Right atrium auricular region (tissue), 2 donors: ENCODE measurements at regions not wholly inside any gene's neighbourhood (a gene's known extent, or its start where the extent isn't known, plus 50 kb on each side); places are given as distances from the start of the nearest gene placed in this dataset.

Source experiments
- DNase-seq: peaks from one replicate; pipeline ENCODE4 v3.0.0-alpha.2; 2019; ENCODE audit warnings: low spot score
- H3K27ac ChIP-seq, 2 donors: fragments of 200-600 bp; sonication (generic); 1 replicate in 1 of 2; 2 replicates in 1 of 2; pipeline ENCODE4 v1.5.1; 2016 to 2019
- H3K27me3 ChIP-seq, 2 donors: fragments of 200-600 bp; sonication (generic); one replicate each; pipeline versions ENCODE4 v1.5.1 to v1.6.0; 2017 to 2019
- H3K36me3 ChIP-seq: fragments of 200-600 bp; sonication (generic); one replicate; pipeline ENCODE4 v1.5.1; 2016
- H3K4me1 ChIP-seq, 2 donors: fragments of 200-600 bp; sonication (generic); one replicate each; pipeline versions ENCODE4 v1.5.1 to v1.6.0; 2017 to 2019
- H3K4me3 ChIP-seq, 2 donors: fragments of 200-600 bp; sonication (generic); 1 replicate in 1 of 2; 2 replicates in 1 of 2; pipeline ENCODE4 v1.5.1; 2017 to 2019; ENCODE audit warnings: mild to moderate bottlenecking in 1 of 2, moderate library complexity in 1 of 2
- H3K9me3 ChIP-seq, 2 donors: fragments of 200-600 bp; sonication (generic); one replicate each; pipeline ENCODE4 v1.5.1; 2019
- CTCF ChIP-seq, 2 donors: fragments of 200-600 bp; sonication (generic); IDR thresholded peaks; one replicate each; pipeline ENCODE4 v1.5.1; 2019; ENCODE audit warnings: antibody characterized with exemption in 2 of 2

GRCh38 chr2:217220228-217221013 lies 360.6 kb upstream of the TNP1 start:
- Histone ChIP-seq H3K36me3 (no peaks in the 10 kb centered on the region), H3K9me3 (no peaks in the 10 kb centered on the region), H3K4me3 (no peak overlapping the region), H3K27ac (no peak overlapping the region), H3K4me1 (peaks cover 0 to 6% of the 10 kb centered on the region in 2 donors), H3K27me3 (no peaks in the 10 kb centered on the region)
- DNase-seq = no peak
- no peak for TF ChIP-seq CTCF (IDR thresholded peaks at IDR 0.05)

GRCh38 chr2:217219164-217219520 lies 359.3 kb upstream of the TNP1 start:
- Histone ChIP-seq H3K4me1 (peaks cover 0 to 6% of the 10 kb centered on the region in 2 donors), H3K27me3 (no peaks in the 10 kb centered on the region), H3K27ac (no peak overlapping the region)

GRCh38 chr2:217218269-217219163 lies 358.7 kb upstream of the TNP1 start:
- H3K4me3 ChIP-seq = no peak overlapping the region
- no peaks in the 10 kb centered on the region for H3K9me3 ChIP-seq
- H3K27me3 ChIP-seq = no peaks in the 10 kb centered on the region
- no peak for DNase-seq
- TF ChIP-seq CTCF (IDR thresholded peaks at IDR 0.05) = no peak
- H3K27ac ChIP-seq = no peak overlapping the region
- peaks cover 0 to 6% of the 10 kb centered on the region in 2 donors for H3K4me1 ChIP-seq
- H3K36me3 ChIP-seq = no peaks in the 10 kb centered on the region

More at GRCh38 chr2:217219164-217219520, 359.3 kb upstream of the TNP1 start:
- no peak for TF ChIP-seq CTCF (IDR thresholded peaks at IDR 0.05)
- Histone ChIP-seq H3K4me3 (no peak overlapping the region), H3K36me3 (no peaks in the 10 kb centered on the region), H3K9me3 (no peaks in the 10 kb centered on the region)
- DNase-seq = no peak

- H3K36me3 ChIP-seq = no peaks in the 10 kb centered on the region
- peaks cover 0 to 6% of the 10 kb centered on the region in 2 donors for H3K4me1 ChIP-seq
- H3K4me3 ChIP-seq = no peak overlapping the region
- TF ChIP-seq CTCF (IDR thresholded peaks at IDR 0.05) = no peak
- no peak for DNase-seq
- no peaks in the 10 kb centered on the region for H3K9me3 ChIP-seq
- no peaks in the 10 kb centered on the region for H3K27me3 ChIP-seq
- H3K27ac ChIP-seq = no peak overlapping the region
These were observed 357.1 kb upstream of the TNP1 start for GRCh38 chr2:217216982-217217381.

- Histone ChIP-seq H3K27me3 (no peaks in the 10 kb centered on the region), H3K4me1 (peaks cover 0 to 6% of the 10 kb centered on the region in 2 donors), H3K4me3 (no peak overlapping the region), H3K27ac (no peak overlapping the region), H3K9me3 (no peaks in the 10 kb centered on the region), H3K36me3 (no peaks in the 10 kb centered on the region)
- no peak for DNase-seq
- no peak for TF ChIP-seq CTCF (IDR thresholded peaks at IDR 0.05)
These were observed 356.5 kb upstream of the TNP1 start for GRCh38 chr2:217216316-217216715.
